Amygdala (tissue), 56 donors: ENCODE measurements at regions not wholly inside any gene's neighbourhood (a gene's known extent, or its start where the extent isn't known, plus 50 kb on each side); places are given as distances from the start of the nearest gene placed in this dataset.

ENCODE experiments used
- DNase-seq, 56 donors: peaks; one replicate each; lab custom pipeline; 2025; lab: John Stamatoyannopoulos, UW

- DNase-seq: no peak
These were observed 141.4 kb downstream of the VAPA start for GRCh38 chr18:10055125-10055750.

- no peak for DNase-seq
These were observed 142.7 kb downstream of the VAPA start for GRCh38 chr18:10056506-10056905.

GRCh38 chr18:10057401-10057893 is 143.6 kb downstream of the VAPA start:
- DNase-seq: peak in 9 of 56 donors; percentile 12 to 42 (median 14)

- peak in 1 of 56 donors; percentile 50 for DNase-seq
These were observed 144.3 kb downstream of the VAPA start for GRCh38 chr18:10057894-10058791.

- peak in 16 of 56 donors; percentile 11 to 47 (median 26) for DNase-seq
These were observed 146.0 kb downstream of the VAPA start for GRCh38 chr18:10059610-10060468.

GRCh38 chr18:10060469-10060782 is 146.6 kb downstream of the VAPA start:
- peak in 31 of 56 donors; percentile 11 to 64 (median 26) for DNase-seq

- DNase-seq: no peak
These were observed 147.0 kb downstream of the VAPA start for GRCh38 chr18:10060841-10061240.

- no peak for DNase-seq
These were observed 147.8 kb downstream of the VAPA start for GRCh38 chr18:10061566-10062140.

GRCh38 chr18:10062302-10063300 is 148.8 kb downstream of the VAPA start:
- DNase-seq: no peak

- no peak for DNase-seq
These were observed 149.7 kb downstream of the VAPA start for GRCh38 chr18:10063489-10063888.

GRCh38 chr18:10064267-10064666 is 150.5 kb downstream of the VAPA start:
- no peak for DNase-seq

GRCh38 chr18:10065296-10065695 is 151.5 kb downstream of the VAPA start:
- DNase-seq: no peak

GRCh38 chr18:10067670-10068659 is 154.1 kb downstream of the VAPA start:
- DNase-seq: no peak

- no peak for DNase-seq
These were observed 155.2 kb downstream of the VAPA start for GRCh38 chr18:10068766-10069567.

- DNase-seq: peak in 1 of 56 donors; percentile 23
These were observed 156.8 kb downstream of the VAPA start for GRCh38 chr18:10070561-10071000.

GRCh38 chr18:10072671-10073175 is 158.9 kb downstream of the VAPA start:
- DNase-seq: no peak

GRCh38 chr18:10074110-10074509 is 160.3 kb downstream of the VAPA start:
- no peak for DNase-seq
